Stomach smooth muscle (tissue), 2 donors: ENCODE measurements at regions not wholly inside any gene's neighbourhood (a gene's known extent, or its start where the extent isn't known, plus 50 kb on each side); places are given as distances from the start of the nearest gene placed in this dataset.
"Not testable (repeated sequence)": the region's sequence is repeated elsewhere in the genome, so short reads cannot be mapped to it uniquely, and the experiment has no call there.

Experiments used
- H3K27ac ChIP-seq: one replicate; pipeline ENCODE4 v1.7.0; 2013; ENCODE audit warnings: mild to moderate bottlenecking, low read length, inconsistent platforms
- H3K27me3 ChIP-seq, 2 donors: one replicate each; pipeline ENCODE4 v1.7.0; 2013; ENCODE audit warnings: low read length in 2 of 2; ENCODE audit not compliant: insufficient read depth in 2 of 2, control insufficient read depth in 1 of 2
- H3K36me3 ChIP-seq, 2 donors: one replicate each; pipeline ENCODE4 v1.7.0; 2013; ENCODE audit warnings: low read length in 2 of 2; ENCODE audit not compliant: control insufficient read depth in 2 of 2, insufficient read depth in 2 of 2
- H3K4me1 ChIP-seq: one replicate; pipeline ENCODE4 v1.7.0; 2013; ENCODE audit warnings: low read length; ENCODE audit not compliant: control insufficient read depth, insufficient read depth
- H3K4me3 ChIP-seq, 2 donors: one replicate each; pipeline ENCODE4 v1.7.0; 2013; ENCODE audit warnings: low read length in 2 of 2
- H3K9ac ChIP-seq, 2 donors: one replicate each; pipeline ENCODE4 v1.7.0; 2013; ENCODE audit warnings: low read length in 2 of 2, mild to moderate bottlenecking in 1 of 2
- H3K9me3 ChIP-seq, 2 donors: one replicate each; pipeline ENCODE4 v1.7.0; 2013; ENCODE audit warnings: low read length in 2 of 2; ENCODE audit not compliant: control insufficient read depth in 2 of 2
- donor health status: healthy.
- donor health status: Pancreatic carcinoma.

DNA sequence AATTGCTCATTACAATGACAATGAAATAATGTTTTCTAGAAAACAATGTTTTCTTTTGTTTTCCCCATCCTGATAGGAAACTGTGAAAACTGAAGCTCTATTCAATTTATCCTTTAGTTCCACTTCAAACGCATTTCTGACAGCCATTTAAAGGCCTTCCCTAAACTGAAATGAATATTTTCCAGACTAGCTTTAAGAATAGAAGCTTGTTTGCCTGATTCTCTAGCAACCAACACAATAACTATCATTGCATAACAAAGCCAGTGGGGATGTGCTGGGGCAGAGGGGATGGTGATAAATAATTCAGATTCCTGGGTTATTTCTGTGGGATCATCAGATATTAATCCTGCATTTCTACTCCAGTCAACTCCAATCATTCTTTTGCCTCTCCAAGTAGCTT lies 427.1 kb downstream of the RND3 start:
- Histone ChIP-seq H3K9me3 (no peaks in the 10 kb centered on the region), H3K4me3 (no peak overlapping the region), H3K9ac (no peak overlapping the region), H3K36me3 (no peaks in the 10 kb centered on the region), H3K27ac (no peak overlapping the region), H3K4me1 (peaks cover 6% of the 10 kb centered on the region), H3K27me3 (no peaks in the 10 kb centered on the region)

DNA sequence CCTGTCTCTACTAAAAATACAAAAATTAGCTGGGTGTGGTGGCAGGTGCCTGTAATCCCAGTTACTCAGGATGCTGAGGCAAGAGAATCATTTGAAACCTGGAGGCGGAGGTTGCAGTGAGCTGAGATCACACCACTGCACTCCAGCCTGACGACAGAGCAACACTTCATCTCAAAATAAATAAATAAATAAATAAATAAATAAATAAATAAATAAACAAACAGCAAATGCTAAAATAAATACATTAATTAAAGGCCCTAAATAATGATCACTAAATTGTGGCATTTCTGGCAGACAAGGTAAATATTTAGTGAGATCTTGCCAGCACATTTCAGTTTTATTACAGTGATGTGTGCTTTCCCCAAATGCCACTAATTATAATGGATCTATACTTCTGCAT lies 427.8 kb downstream of the RND3 start:
- H3K4me1 ChIP-seq, H3K9me3 ChIP-seq, H3K36me3 ChIP-seq, H3K27me3 ChIP-seq, H3K4me3 ChIP-seq, H3K9ac ChIP-seq, H3K27ac ChIP-seq: not testable (repeated sequence)

DNA sequence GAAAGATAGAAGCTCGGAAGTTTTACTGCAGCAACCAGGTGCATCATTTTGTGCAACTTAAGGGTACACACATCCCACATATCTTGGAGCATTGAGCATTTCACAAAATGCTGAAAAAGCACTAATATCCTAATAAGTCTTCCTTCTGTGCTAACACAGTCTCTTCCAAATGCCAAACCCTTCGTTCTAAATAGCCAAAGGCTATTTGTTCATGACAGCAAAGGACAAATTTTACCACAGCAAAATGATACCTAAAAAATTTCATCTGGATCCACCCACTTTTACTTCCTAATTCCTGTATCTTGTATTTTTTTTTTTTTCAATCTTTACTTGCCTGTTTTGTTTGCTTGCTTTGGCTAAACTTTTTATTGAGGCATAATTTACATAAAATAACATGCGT lies 435.0 kb downstream of the RND3 start:
- Histone ChIP-seq H3K4me3 (no peak overlapping the region), H3K27ac (no peak overlapping the region), H3K4me1 (no peaks in the 10 kb centered on the region), H3K27me3 (no peaks in the 10 kb centered on the region), H3K9me3 (no peaks in the 10 kb centered on the region), H3K9ac (no peak overlapping the region), H3K36me3 (no peaks in the 10 kb centered on the region)

DNA sequence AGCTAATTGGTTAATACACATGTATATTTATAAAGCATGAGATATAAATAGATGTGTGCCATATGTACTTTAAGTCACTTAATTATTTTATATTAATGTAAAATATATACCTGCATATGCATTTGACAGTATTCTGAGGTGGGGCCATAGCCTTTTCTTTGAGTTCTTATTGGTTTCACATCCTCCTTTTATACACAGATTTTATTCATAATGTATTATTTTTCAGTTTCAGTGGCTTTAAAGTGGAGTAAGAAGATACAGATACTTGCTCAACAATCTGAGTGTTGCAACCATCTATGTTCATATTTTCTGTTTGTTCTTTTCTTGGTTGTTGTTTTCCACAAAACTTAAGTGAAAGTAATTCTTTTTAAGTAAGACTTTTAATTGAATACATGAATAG lies 436.5 kb downstream of the RND3 start:
- H3K4me3 ChIP-seq = no peak overlapping the region
- H3K36me3 ChIP-seq = no peaks in the 10 kb centered on the region
- H3K27me3 ChIP-seq = no peaks in the 10 kb centered on the region
- no peak overlapping the region for H3K9ac ChIP-seq
- no peaks in the 10 kb centered on the region for H3K9me3 ChIP-seq
- no peak overlapping the region for H3K27ac ChIP-seq
- H3K4me1 ChIP-seq = no peaks in the 10 kb centered on the region

DNA sequence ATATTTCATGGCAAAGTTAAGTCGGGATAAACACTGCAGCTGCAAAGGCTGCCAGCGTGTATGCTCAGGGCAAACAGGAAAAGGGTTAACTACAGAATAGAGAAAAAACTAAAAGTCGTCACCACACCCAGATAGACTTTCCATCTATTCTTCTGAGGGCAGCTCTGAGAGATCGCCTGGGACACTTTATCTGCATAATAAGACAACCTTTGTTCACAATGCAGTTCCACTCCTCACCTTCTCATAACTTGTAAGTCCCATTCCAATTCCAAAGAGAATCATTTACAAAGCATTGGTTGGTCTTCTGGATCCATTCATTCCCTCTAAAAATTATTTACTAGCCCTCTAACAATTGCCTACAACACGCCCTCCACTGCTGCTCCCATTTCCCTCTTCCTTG lies 437.4 kb downstream of the RND3 start:
- H3K27me3 ChIP-seq = no peaks in the 10 kb centered on the region
- H3K9me3 ChIP-seq = no peaks in the 10 kb centered on the region
- no peak overlapping the region for H3K9ac ChIP-seq
- H3K4me1 ChIP-seq = no peaks in the 10 kb centered on the region
- H3K36me3 ChIP-seq = no peaks in the 10 kb centered on the region
- no peak overlapping the region for H3K27ac ChIP-seq
- no peak overlapping the region for H3K4me3 ChIP-seq

DNA sequence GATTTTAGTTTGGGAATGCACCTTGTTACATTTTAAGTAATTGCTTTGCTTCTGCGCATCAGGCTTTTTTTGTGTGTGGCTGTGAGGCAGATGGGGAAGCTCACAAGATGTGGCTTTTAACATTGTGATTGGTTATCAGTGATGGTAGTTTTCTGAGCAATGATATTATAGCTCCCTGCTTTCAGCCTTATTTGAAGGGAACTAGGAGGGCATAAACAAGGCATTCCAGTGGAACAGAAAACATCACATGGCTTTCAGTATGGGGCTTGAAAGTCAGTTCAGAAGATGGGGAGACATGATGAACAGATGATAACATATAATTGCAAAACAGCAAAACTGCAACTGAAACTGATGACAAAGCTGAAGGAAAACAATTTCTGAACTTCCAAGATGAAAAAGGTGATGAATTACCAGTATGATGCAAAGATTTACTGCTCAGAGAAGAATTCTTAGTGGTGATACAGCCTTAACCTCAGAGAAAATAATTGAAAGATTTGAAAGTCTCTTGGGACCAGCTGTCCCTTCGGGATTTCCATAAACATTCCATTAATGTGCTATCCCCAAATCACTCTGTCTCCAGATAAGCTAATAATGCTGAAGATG lies 439.7 kb downstream of the RND3 start:
- Histone ChIP-seq H3K4me1 (no peaks in the 10 kb centered on the region), H3K9ac (no peak overlapping the region), H3K27ac (no peak overlapping the region), H3K36me3 (no peaks in the 10 kb centered on the region), H3K4me3 (no peak overlapping the region), H3K9me3 (no peaks in the 10 kb centered on the region), H3K27me3 (no peaks in the 10 kb centered on the region)

DNA sequence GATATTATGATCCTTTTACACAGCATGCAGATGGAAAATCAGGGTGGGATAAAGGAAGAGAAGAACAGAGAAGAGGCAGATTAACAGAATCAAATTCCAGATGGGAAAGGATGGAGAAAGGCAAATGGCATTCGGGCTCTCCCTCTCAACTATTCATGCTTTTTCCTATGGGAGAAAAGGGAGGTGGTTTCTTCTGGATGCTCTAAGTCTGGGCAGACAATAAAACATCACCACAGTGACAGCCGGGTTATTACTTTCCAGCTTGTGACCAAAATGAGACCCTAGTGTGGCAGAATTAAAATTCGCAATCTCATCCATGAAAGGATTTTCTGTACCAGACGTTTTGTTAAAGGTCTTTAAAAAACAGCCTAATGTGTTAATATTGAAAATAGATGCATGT lies 440.7 kb downstream of the RND3 start:
- no peak overlapping the region for H3K9ac ChIP-seq
- no peaks in the 10 kb centered on the region for H3K9me3 ChIP-seq
- no peak overlapping the region for H3K27ac ChIP-seq
- no peaks in the 10 kb centered on the region for H3K27me3 ChIP-seq
- no peaks in the 10 kb centered on the region for H3K36me3 ChIP-seq
- H3K4me3 ChIP-seq = no peak overlapping the region
- H3K4me1 ChIP-seq = no peaks in the 10 kb centered on the region

DNA sequence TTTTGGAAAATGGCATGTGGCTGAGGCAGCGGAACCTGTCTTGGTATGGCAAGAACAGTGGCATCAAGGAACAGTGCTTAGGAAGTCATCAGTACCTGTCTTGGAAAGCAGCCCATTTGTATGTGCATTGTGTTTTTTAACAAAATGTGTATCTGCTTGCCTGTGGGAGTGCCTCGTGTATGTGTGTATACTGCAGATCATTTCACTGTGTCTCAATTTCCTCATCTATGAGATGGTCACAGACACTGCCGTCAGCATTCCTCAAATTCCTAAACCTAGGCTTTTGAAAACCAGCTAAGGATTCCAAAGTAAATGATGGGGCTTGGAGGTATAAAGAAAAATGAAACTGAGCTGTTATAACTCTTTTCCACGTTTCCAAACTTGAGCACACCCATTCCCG lies 441.3 kb downstream of the RND3 start:
- H3K27ac ChIP-seq = no peak overlapping the region
- H3K27me3 ChIP-seq = no peaks in the 10 kb centered on the region
- no peaks in the 10 kb centered on the region for H3K9me3 ChIP-seq
- H3K4me3 ChIP-seq = no peak overlapping the region
- H3K9ac ChIP-seq = no peak overlapping the region
- H3K36me3 ChIP-seq = no peaks in the 10 kb centered on the region
- H3K4me1 ChIP-seq = no peaks in the 10 kb centered on the region

DNA sequence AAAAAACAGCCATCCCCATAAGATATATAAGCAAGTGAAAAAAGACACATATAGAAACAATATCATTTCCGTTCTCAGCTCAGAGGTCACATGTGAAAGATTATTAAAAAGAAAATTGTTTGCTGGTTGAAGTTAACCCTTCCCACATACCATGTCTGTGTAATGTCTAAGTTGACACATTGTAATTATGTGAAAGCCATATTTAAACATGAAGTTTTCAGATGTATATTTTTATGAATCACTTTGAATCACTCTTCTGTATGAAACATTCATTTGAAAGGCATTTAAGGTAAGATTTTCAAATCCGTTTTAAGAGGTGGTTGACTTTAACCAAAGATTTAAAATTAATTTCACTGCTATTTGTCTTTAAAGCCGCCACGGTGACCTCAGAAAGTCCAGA lies 441.9 kb downstream of the RND3 start:
- no peak overlapping the region for H3K4me3 ChIP-seq
- H3K9me3 ChIP-seq = no peaks in the 10 kb centered on the region
- H3K27ac ChIP-seq = no peak overlapping the region
- H3K27me3 ChIP-seq = no peaks in the 10 kb centered on the region
- H3K9ac ChIP-seq = no peak overlapping the region
- no peaks in the 10 kb centered on the region for H3K4me1 ChIP-seq
- no peaks in the 10 kb centered on the region for H3K36me3 ChIP-seq

DNA sequence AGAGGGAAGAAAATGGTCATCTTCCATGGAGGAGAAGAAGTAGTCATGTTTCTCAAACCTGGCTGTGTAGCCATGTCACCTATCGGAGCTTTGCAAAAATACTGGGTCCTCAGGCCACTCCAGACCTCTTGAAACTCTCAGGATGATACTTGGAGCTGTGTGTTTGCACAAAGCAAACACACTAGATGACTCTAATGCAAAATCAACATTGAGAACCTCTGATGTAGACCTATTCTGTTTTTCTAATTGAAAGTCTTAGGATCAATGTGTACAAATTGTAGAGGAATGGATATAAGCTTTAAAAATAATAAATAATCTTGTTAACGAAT lies 444.3 kb downstream of the RND3 start:
- Histone ChIP-seq H3K4me3 (no peak overlapping the region), H3K27me3 (no peaks in the 10 kb centered on the region)

DNA sequence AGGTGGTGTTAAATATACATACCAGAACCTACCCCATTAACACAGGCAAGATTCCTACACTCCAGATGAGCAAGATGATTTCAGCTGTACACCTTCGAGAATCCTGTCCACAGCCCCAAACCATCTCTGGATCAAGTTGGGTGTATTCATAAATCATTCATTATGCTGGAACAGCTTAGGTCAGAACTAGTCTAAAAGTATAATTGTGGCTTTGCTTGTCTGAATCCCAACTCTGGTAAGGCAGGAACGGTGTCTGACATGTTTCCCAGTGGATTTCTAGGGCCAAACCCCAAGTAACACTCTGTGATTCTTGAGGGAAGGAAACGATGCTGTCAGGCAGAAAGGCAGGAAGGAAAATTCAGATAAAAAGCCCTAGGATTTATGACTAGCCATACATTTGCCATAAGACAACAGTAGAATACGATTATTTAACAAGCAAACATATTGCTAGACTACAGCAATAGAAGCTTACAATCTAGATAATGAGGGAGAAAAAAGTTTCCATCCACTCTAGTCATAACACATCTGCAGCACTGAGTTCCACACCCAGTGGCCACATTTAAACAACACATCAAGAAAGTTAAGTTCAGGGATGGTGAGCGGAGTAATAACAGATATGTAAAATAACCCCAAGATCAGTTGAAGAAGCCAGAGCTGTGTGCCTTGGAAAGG lies 444.8 kb downstream of the RND3 start:
- Histone ChIP-seq H3K9me3 (no peaks in the 10 kb centered on the region), H3K4me1 (no peaks in the 10 kb centered on the region), H3K27ac (no peak overlapping the region), H3K27me3 (no peaks in the 10 kb centered on the region), H3K9ac (no peak overlapping the region), H3K4me3 (no peak overlapping the region), H3K36me3 (no peaks in the 10 kb centered on the region)

More for the DNA sequence above, 444.3 kb downstream of the RND3 start:
- H3K4me1 ChIP-seq = no peaks in the 10 kb centered on the region
- H3K9ac ChIP-seq = no peak overlapping the region
- H3K36me3 ChIP-seq = no peaks in the 10 kb centered on the region
- no peaks in the 10 kb centered on the region for H3K9me3 ChIP-seq
- H3K27ac ChIP-seq = no peak overlapping the region
